ENCODE measurements at regions not wholly inside any gene's neighbourhood (a gene's known extent, or its start where the extent isn't known, plus 50 kb on each side); places are given as distances from the start of the nearest gene placed in this dataset.
"Not testable (repeated sequence)": the region's sequence is repeated elsewhere in the genome, so short reads cannot be mapped to it uniquely, and the experiment has no call there.

- Histone ChIP-seq H3K36me3 (ENCODE audit: control insufficient read depth, insufficient read depth, low read length) (no peaks in the 10 kb centered on the region), H3K27me3 (ENCODE audit: control insufficient read depth, insufficient read depth, low read length) (no peaks in the 10 kb centered on the region), H3K9me3 (ENCODE audit: control insufficient read depth, insufficient read depth, low read length) (no peaks in the 10 kb centered on the region), H3K4me1 (ENCODE audit: control insufficient read depth, insufficient read depth, low read length) (no peaks in the 10 kb centered on the region), H3K4me3 (ENCODE audit: low read depth, low read length) (no peak overlapping the region), H3K9ac (ENCODE audit: low read depth, low read length) (no peak overlapping the region)
Observed at GRCh38 chrX:128396601-128397000, 344.4 kb upstream of the ACTRT1 start.

- not testable (repeated sequence) for H3K9ac ChIP-seq (ENCODE audit: low read depth, low read length); H3K27me3 ChIP-seq (ENCODE audit: control insufficient read depth, insufficient read depth, low read length)
Observed at GRCh38 chrX:128383846-128384245, 331.6 kb upstream of the ACTRT1 start.

GRCh38 chrX:128365492-128365891 lies 313.3 kb upstream of the ACTRT1 start:
- no peaks in the 10 kb centered on the region for H3K9me3 ChIP-seq (ENCODE audit: control insufficient read depth, insufficient read depth, low read length)
- no peaks in the 10 kb centered on the region for H3K27me3 ChIP-seq (ENCODE audit: control insufficient read depth, insufficient read depth, low read length)
- no peak overlapping the region for H3K9ac ChIP-seq (ENCODE audit: low read depth, low read length)
- no peaks in the 10 kb centered on the region for H3K36me3 ChIP-seq (ENCODE audit: control insufficient read depth, insufficient read depth, low read length)
- H3K4me3 ChIP-seq (ENCODE audit: low read depth, low read length), result no peak overlapping the region
- no peaks in the 10 kb centered on the region for H3K4me1 ChIP-seq (ENCODE audit: control insufficient read depth, insufficient read depth, low read length)

More at GRCh38 chrX:128383846-128384245, 331.6 kb upstream of the ACTRT1 start:
- H3K9me3 ChIP-seq (ENCODE audit: control insufficient read depth, insufficient read depth, low read length); H3K4me3 ChIP-seq (ENCODE audit: low read depth, low read length); H3K4me1 ChIP-seq (ENCODE audit: control insufficient read depth, insufficient read depth, low read length); H3K36me3 ChIP-seq (ENCODE audit: control insufficient read depth, insufficient read depth, low read length): not testable (repeated sequence)

GRCh38 chrX:128335671-128336070 lies 283.5 kb upstream of the ACTRT1 start:
- Histone ChIP-seq H3K9me3 (ENCODE audit: control insufficient read depth, insufficient read depth, low read length) (no peaks in the 10 kb centered on the region), H3K36me3 (ENCODE audit: control insufficient read depth, insufficient read depth, low read length) (no peaks in the 10 kb centered on the region), H3K27me3 (ENCODE audit: control insufficient read depth, insufficient read depth, low read length) (no peaks in the 10 kb centered on the region), H3K9ac (ENCODE audit: low read depth, low read length) (no peak overlapping the region), H3K4me3 (ENCODE audit: low read depth, low read length) (no peak overlapping the region), H3K4me1 (ENCODE audit: control insufficient read depth, insufficient read depth, low read length) (no peaks in the 10 kb centered on the region)

- no peaks in the 10 kb centered on the region for H3K36me3 ChIP-seq (ENCODE audit: control insufficient read depth, insufficient read depth, low read length)
- H3K9ac ChIP-seq (ENCODE audit: low read depth, low read length), result no peak overlapping the region
- H3K4me3 ChIP-seq (ENCODE audit: low read depth, low read length), result no peak overlapping the region
- H3K4me1 ChIP-seq (ENCODE audit: control insufficient read depth, insufficient read depth, low read length), result no peaks in the 10 kb centered on the region
- H3K27me3 ChIP-seq (ENCODE audit: control insufficient read depth, insufficient read depth, low read length), result no peaks in the 10 kb centered on the region
- H3K9me3 ChIP-seq (ENCODE audit: control insufficient read depth, insufficient read depth, low read length), result no peaks in the 10 kb centered on the region
Observed at GRCh38 chrX:128334821-128335220, 282.6 kb upstream of the ACTRT1 start.

- H3K4me1 ChIP-seq (ENCODE audit: control insufficient read depth, insufficient read depth, low read length), result no peaks in the 10 kb centered on the region
- H3K4me3 ChIP-seq (ENCODE audit: low read depth, low read length), result no peak overlapping the region
- no peaks in the 10 kb centered on the region for H3K36me3 ChIP-seq (ENCODE audit: control insufficient read depth, insufficient read depth, low read length)
- no peaks in the 10 kb centered on the region for H3K27me3 ChIP-seq (ENCODE audit: control insufficient read depth, insufficient read depth, low read length)
- H3K9ac ChIP-seq (ENCODE audit: low read depth, low read length), result no peak overlapping the region
- peaks cover 3% of the 10 kb centered on the region for H3K9me3 ChIP-seq (ENCODE audit: control insufficient read depth, insufficient read depth, low read length)
Observed at GRCh38 chrX:128310912-128311311, 258.7 kb upstream of the ACTRT1 start.

- Histone ChIP-seq H3K9ac (ENCODE audit: low read depth, low read length) (no peak overlapping the region), H3K9me3 (ENCODE audit: control insufficient read depth, insufficient read depth, low read length) (peaks cover 3% of the 10 kb centered on the region), H3K36me3 (ENCODE audit: control insufficient read depth, insufficient read depth, low read length) (no peaks in the 10 kb centered on the region), H3K4me3 (ENCODE audit: low read depth, low read length) (no peak overlapping the region), H3K27me3 (ENCODE audit: control insufficient read depth, insufficient read depth, low read length) (no peaks in the 10 kb centered on the region), H3K4me1 (ENCODE audit: control insufficient read depth, insufficient read depth, low read length) (no peaks in the 10 kb centered on the region)
Observed at GRCh38 chrX:128309311-128309710, 257.1 kb upstream of the ACTRT1 start.

- no peaks in the 10 kb centered on the region for H3K27me3 ChIP-seq (ENCODE audit: control insufficient read depth, insufficient read depth, low read length)
- H3K9me3 ChIP-seq (ENCODE audit: control insufficient read depth, insufficient read depth, low read length), result no peaks in the 10 kb centered on the region
- no peak overlapping the region for H3K4me3 ChIP-seq (ENCODE audit: low read depth, low read length)
- H3K36me3 ChIP-seq (ENCODE audit: control insufficient read depth, insufficient read depth, low read length), result no peaks in the 10 kb centered on the region
- H3K4me1 ChIP-seq (ENCODE audit: control insufficient read depth, insufficient read depth, low read length), result no peaks in the 10 kb centered on the region
- H3K9ac ChIP-seq (ENCODE audit: low read depth, low read length), result no peak overlapping the region
Observed at GRCh38 chrX:128294198-128294597, 242.0 kb upstream of the ACTRT1 start.

- Histone ChIP-seq H3K4me1 (ENCODE audit: control insufficient read depth, insufficient read depth, low read length) (no peaks in the 10 kb centered on the region), H3K4me3 (ENCODE audit: low read depth, low read length) (no peak overlapping the region), H3K9me3 (ENCODE audit: control insufficient read depth, insufficient read depth, low read length) (no peaks in the 10 kb centered on the region), H3K27me3 (ENCODE audit: control insufficient read depth, insufficient read depth, low read length) (no peaks in the 10 kb centered on the region), H3K36me3 (ENCODE audit: control insufficient read depth, insufficient read depth, low read length) (no peaks in the 10 kb centered on the region), H3K9ac (ENCODE audit: low read depth, low read length) (no peak overlapping the region)
Observed at GRCh38 chrX:128287693-128288092, 235.5 kb upstream of the ACTRT1 start.

- H3K36me3 ChIP-seq (ENCODE audit: control insufficient read depth, insufficient read depth, low read length), result no peaks in the 10 kb centered on the region
- no peaks in the 10 kb centered on the region for H3K4me1 ChIP-seq (ENCODE audit: control insufficient read depth, insufficient read depth, low read length)
- no peak overlapping the region for H3K4me3 ChIP-seq (ENCODE audit: low read depth, low read length)
- H3K9ac ChIP-seq (ENCODE audit: low read depth, low read length), result no peak overlapping the region
- no peaks in the 10 kb centered on the region for H3K27me3 ChIP-seq (ENCODE audit: control insufficient read depth, insufficient read depth, low read length)
- no peaks in the 10 kb centered on the region for H3K9me3 ChIP-seq (ENCODE audit: control insufficient read depth, insufficient read depth, low read length)
Observed at GRCh38 chrX:128250621-128251020, 198.4 kb upstream of the ACTRT1 start.

- Histone ChIP-seq H3K4me3 (ENCODE audit: low read depth, low read length) (no peak overlapping the region), H3K36me3 (ENCODE audit: control insufficient read depth, insufficient read depth, low read length) (no peaks in the 10 kb centered on the region), H3K9ac (ENCODE audit: low read depth, low read length) (no peak overlapping the region), H3K9me3 (ENCODE audit: control insufficient read depth, insufficient read depth, low read length) (no peaks in the 10 kb centered on the region), H3K27me3 (ENCODE audit: control insufficient read depth, insufficient read depth, low read length) (no peaks in the 10 kb centered on the region), H3K4me1 (ENCODE audit: control insufficient read depth, insufficient read depth, low read length) (no peaks in the 10 kb centered on the region)
Observed at GRCh38 chrX:128216364-128216763, 164.2 kb upstream of the ACTRT1 start.

- Histone ChIP-seq H3K4me3 (ENCODE audit: low read depth, low read length) (no peak overlapping the region), H3K36me3 (ENCODE audit: control insufficient read depth, insufficient read depth, low read length) (no peaks in the 10 kb centered on the region), H3K9ac (ENCODE audit: low read depth, low read length) (no peak overlapping the region), H3K27me3 (ENCODE audit: control insufficient read depth, insufficient read depth, low read length) (no peaks in the 10 kb centered on the region), H3K4me1 (ENCODE audit: control insufficient read depth, insufficient read depth, low read length) (peaks cover 5% of the 10 kb centered on the region), H3K9me3 (ENCODE audit: control insufficient read depth, insufficient read depth, low read length) (no peaks in the 10 kb centered on the region)
Observed at GRCh38 chrX:128165884-128166408, 113.7 kb upstream of the ACTRT1 start.

All from iPS-15b (cell line).